ENCODE measurements at regions not wholly inside any gene's neighbourhood (a gene's known extent, or its start where the extent isn't known, plus 50 kb on each side); places are given as distances from the start of the nearest gene placed in this dataset.

DNA sequence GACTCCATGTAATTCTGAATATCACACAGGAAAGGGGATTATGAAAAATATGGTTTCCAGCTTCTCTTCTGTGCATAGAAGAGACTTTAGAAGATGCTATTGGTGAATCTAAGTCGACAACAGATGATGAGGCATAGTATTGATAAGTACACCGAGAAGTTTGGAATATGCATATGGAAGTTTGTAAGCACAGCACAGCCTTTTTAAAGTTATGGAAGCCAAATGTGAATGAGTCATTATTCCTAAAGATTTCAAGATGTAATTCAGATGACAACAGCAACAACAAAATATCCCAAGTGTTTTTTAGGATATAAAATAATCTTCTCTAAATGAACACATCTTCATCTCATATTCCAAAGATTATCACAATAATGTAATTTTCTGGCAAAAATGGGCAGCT, 1723.3 kb downstream of the EFNA5 start:
- intact Hi-C loops (cut with DNase I), result no loop called here
- DNase-seq, result no peak
- ATAC-seq (ENCODE audit: poor library complexity), result no peak

DNA sequence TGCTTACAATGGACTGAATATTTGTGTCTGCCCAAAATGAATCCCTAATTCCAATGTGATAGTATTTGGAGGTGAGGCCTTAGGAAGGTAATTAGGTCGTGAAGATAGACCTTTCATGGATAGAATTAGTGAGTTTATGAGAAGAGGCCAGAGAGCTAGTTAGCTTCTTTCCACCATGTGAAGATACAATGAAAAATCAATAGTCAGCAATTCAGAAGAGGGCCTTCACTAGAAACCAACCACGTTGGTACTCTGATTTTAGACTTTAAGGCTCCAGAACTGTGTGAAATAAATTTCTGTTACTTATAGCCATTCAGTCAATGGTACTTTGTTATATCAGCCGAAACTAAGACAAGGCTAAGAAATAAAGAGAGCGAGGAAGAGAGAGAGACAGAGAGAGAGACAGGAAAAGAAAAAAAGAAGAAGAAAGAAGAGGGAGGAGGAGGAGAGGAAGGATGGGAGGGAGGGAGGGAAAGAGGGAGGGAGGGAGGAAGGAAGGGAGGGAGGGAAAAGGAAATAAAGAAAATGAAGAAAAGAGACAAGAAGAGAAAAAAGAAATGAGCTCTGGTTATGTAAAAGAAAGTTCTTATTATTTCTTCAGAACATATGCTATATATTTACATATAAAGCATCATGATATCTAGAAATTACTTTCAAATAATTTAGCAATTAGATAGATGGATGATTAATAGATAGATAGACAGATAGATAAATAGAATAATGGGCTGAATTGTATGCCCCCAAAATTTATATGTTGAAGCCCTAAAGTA, 1725.3 kb downstream of the EFNA5 start:
- ATAC-seq (ENCODE audit: poor library complexity) (no peak), DNase-seq (no peak)
- intact Hi-C loops (cut with DNase I), result no loop called here

DNA sequence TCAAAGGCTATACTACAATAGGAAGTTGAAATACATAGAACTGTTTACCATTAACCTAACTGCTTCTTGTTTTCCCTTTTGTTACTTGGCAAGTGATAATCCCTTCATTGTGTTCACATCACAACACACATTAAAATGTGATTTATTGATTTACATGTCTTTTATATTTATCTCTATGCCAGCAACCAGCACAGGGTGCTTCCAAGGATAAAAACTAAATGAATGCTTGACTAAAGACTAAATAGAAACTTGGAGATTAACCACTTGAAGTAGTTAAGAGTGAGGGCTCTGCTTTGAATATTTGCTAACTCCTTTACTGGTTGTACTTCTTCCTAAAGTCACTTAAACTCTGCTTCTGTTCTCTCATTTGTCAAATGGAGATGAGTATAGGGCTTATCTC, 1730.6 kb downstream of the EFNA5 start:
- ATAC-seq (ENCODE audit: poor library complexity), result no peak
- intact Hi-C loops (cut with DNase I), result no loop called here

DNA sequence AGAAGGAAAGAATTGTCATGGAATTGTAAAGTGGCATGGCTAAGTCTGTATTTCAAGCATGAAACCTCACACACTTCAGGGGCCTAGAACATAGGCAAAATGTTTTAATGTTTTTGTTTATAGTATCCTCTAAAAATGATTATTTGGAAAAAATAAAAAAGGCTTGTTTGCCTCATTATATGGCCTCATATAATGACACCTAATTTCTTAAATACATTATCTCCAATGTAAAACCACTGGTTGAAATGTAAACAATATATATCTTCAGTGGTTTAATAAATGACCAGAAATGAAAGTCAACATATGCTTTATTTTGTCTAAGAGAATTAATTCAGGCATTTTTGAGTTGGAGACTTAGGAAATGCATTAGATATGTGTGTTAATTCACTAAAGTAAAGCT, 1736.6 kb downstream of the EFNA5 start:
- no peak for DNase-seq
- intact Hi-C loops (cut with DNase I), result no loop called here
- no peak for ATAC-seq (ENCODE audit: poor library complexity)

More for the DNA sequence above, 1730.6 kb downstream of the EFNA5 start:
- no peak for DNase-seq

- DNase-seq (no peak), ATAC-seq (ENCODE audit: poor library complexity) (peak; percentile 27)
- intact Hi-C loops (cut with DNase I), result no loop called here
Measured at GRCh38 chr5:105931881-105932421, 1738.8 kb downstream of the EFNA5 start.

DNA sequence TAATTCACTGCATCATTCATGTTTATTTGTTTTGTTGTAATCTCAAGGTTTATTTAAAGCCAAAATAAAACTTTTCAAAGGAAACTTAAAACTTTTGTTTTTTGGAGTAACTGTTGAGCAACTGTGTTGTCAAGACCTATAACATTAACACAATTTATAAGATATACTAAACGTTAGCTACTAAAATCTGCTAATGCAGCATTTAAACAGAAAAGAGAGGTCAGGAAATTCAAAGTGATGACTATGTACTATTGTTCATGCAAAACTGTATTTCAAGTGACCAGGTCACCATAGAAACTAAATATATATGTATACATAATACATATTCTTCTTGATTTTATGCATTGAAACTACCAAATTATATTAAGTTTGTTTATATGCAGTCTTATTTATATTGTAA, 1740.9 kb downstream of the EFNA5 start:
- DNase-seq (no peak), ATAC-seq (ENCODE audit: poor library complexity) (no peak)
- intact Hi-C loops (cut with DNase I), result no loop called here

- DNase-seq (no peak), ATAC-seq (ENCODE audit: poor library complexity) (no peak)
- intact Hi-C loops (cut with DNase I), result no loop called here
Measured at GRCh38 chr5:105924366-105924765, 1746.4 kb downstream of the EFNA5 start.

DNA sequence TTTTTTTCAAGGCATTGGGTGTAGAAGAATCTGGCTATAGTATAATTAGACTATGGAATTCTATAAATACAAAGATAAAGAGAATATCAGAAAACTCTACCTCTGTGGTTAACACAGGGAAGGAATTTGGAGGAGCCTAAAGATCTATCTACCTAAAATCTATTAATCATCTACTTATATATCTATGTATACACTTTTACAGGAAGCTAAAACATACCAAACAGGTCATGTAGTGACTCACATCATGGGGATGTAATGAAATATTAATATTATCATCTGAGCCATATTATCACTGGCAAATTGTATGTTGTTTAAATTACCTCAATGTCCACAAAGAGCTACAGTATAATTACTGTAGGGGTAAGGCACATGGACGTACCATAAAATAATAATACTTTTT, 1748.2 kb downstream of the EFNA5 start:
- intact Hi-C loops (cut with DNase I), result no loop called here
- no peak for ATAC-seq (ENCODE audit: poor library complexity)

GRCh38 chr5:105922080-105922479, 1748.7 kb downstream of the EFNA5 start:
- DNase-seq (no peak), ATAC-seq (ENCODE audit: poor library complexity) (no peak)
- intact Hi-C loops (cut with DNase I), result no loop called here

More for the DNA sequence above, 1748.2 kb downstream of the EFNA5 start:
- no peak for DNase-seq

GRCh38 chr5:105917189-105917588, 1753.5 kb downstream of the EFNA5 start:
- intact Hi-C loops (cut with DNase I), result no loop called here
- DNase-seq (no peak), ATAC-seq (ENCODE audit: poor library complexity) (no peak)

GRCh38 chr5:105907016-105907415, 1763.7 kb downstream of the EFNA5 start:
- DNase-seq, result no peak

DNA sequence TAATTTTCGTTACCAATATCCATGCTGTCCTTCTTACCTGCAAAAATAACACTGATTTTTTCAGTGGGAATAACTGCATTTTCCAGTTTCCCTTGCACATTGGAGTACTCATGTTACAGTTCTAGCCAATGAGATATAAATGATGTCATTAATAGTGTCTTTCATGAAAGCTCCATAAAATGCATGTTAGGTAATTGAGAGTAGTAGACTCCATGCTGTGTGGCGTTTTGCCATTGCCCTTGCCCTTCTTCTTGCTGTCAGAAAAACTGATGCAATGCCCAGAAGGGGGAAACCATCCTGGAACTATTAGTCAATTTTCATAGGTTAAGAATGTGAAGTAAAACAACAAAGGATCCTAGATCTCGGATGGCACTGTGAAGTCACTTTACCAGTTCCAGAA, 1765.3 kb downstream of the EFNA5 start:
- DNase-seq (no peak), ATAC-seq (ENCODE audit: poor library complexity) (no peak)
- intact Hi-C loops (cut with DNase I), result no loop called here

More at GRCh38 chr5:105907016-105907415, 1763.7 kb downstream of the EFNA5 start:
- intact Hi-C loops (cut with DNase I), result no loop called here
- ATAC-seq (ENCODE audit: poor library complexity), result no peak

- DNase-seq (no peak), ATAC-seq (ENCODE audit: poor library complexity) (no peak)
- intact Hi-C loops (cut with DNase I), result no loop called here
Measured at GRCh38 chr5:105903069-105903468, 1767.7 kb downstream of the EFNA5 start.

DNA sequence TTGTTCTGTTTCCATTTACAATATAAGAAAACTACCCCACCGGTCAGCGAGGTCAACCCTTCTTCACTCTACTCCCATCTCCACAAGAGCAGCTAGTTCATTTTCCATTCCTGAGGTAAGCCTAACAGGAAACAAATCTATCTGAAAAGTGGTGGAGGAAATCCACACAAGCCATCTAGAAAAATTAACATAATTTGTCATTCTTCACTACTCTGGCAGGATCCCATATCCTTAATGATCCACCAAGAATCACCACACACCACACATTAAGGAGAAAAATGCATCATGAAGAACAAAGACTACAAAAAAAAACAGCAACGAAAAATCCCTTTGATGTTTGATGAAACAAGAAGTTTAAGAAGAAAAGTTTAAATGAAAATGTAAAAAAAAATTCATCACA, 1771.0 kb downstream of the EFNA5 start:
- DNase-seq (no peak), ATAC-seq (ENCODE audit: poor library complexity) (no peak)
- intact Hi-C loops (cut with DNase I), result no loop called here

DNA sequence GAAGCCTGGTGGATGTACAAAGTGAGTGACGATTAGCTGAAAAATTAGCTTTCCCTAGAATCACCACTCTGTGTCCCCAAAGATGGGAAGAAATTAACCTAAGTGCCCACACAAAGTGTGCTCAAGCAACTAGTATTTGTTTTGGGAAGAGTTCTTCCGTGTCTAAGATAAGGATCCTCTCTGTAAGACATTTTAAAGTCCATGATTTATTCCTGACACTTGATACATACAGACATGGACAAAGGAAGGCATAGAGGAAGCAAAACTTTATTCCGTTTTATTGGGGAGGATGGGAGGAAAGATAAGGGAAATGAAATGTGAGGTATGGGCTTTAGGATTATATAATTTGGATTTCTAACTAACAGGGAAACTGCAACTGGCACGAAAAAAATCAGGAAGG, 1772.6 kb downstream of the EFNA5 start:
- DNase-seq (no peak), ATAC-seq (ENCODE audit: poor library complexity) (no peak)
- intact Hi-C loops (cut with DNase I), result no loop called here

DNA sequence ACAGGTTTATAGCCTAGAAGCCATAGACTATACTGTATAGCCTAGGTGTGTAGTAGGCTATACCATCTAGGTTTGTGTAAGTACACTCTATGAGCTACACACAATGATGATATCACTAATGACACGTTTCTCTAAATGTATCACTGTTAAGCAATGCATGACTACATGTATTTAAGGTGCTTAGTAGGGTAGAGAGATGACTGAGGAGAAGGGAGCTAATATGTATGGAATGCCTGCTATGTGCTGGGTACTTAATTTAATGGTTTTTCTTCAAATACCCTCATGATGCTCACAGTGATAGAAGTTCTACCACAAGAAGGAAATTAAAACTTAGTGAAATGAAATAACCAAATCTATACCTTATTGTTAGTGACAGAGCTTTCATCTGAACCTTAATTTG, 1785.5 kb downstream of the EFNA5 start:
- no peak for DNase-seq
- ATAC-seq (ENCODE audit: poor library complexity), result no peak
- intact Hi-C loops (cut with DNase I), result no loop called here

GRCh38 chr5:105882956-105883481, 1787.7 kb downstream of the EFNA5 start:
- ATAC-seq (ENCODE audit: poor library complexity) (no peak), DNase-seq (no peak)
- intact Hi-C loops (cut with DNase I), result no loop called here

DNA sequence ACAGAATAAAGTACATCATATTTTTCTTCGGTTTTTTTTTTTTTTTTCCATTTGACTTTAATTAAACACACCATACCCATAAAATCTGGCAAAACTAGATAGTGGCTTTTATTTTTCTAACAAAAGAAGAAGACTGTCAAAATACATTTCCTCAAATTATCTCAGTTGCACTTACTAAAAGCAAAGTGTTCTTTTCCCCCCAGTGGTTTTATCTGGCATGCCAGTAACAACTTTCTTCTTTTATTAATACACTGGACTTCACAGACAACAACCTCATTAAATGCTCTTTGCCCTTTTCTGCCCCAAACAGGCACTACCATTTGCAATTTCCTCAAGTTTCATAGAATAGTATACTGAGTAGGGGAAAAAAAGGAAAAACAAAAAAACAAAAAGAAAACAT, 1792.3 kb downstream of the EFNA5 start:
- intact Hi-C loops (cut with DNase I), result no loop called here
- ATAC-seq (ENCODE audit: poor library complexity), result no peak

DNA sequence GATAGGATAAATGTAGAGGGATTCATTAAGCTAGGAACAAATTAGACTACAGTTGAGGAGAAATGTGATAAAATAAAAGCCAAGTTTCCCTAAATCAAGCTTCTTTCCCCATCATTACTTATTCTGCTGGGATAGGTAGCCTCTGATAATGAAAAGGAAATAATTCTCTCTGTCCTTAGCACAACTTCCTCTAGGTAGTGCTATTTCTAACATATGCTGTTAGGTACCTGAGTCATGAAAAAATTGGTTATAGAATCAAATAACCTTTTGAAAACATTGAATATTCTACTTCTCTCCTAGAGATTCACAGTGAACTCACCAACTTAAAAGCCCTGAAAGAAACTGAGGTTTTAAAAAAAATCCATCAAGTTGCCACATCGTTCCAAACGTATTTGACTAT, 1793.1 kb downstream of the EFNA5 start:
- DNase-seq, result no peak
- ATAC-seq (ENCODE audit: poor library complexity), result no peak
- intact Hi-C loops (cut with DNase I), result no loop called here

More for the DNA sequence above, 1792.3 kb downstream of the EFNA5 start:
- DNase-seq, result no peak

DNA sequence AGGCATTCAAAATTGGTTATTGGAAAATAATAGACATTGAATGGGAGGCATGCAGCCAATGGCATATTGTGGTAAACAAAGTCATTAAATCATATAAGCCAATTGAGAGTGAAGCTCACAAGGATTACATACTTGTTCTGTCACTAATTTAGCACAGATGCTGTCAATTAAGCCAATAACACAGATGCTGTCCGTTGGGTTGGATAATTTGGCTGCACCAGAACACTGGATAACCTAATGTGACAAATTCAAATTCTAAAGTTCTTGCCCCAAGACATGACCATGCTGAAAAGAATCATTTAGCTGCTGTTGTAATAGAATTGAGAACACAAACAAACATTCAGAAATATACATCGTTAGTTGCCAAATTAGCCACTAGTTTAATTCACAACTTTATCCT, 1796.4 kb downstream of the EFNA5 start:
- ATAC-seq (ENCODE audit: poor library complexity) (no peak), DNase-seq (no peak)
- intact Hi-C loops (cut with DNase I), result no loop called here

Measured in Right ventricle myocardium superior (tissue), 1 donor.